GM18517 (cell line): ENCODE measurements at regions not wholly inside any gene's neighbourhood (a gene's known extent, or its start where the extent isn't known, plus 50 kb on each side); places are given as distances from the start of the nearest gene placed in this dataset.
"Not testable (repeated sequence)": the region's sequence is repeated elsewhere in the genome, so short reads cannot be mapped to it uniquely, and the experiment has no call there.

Experiments
- ATAC-seq: cut with Tn5 transposase; IDR thresholded peaks from one replicate; pipeline ENCODE4 v1.9.1; 2021; ENCODE audit warnings: mild to moderate bottlenecking, moderate library complexity; ENCODE audit not compliant: unreplicated experiment

GRCh38 chr7:106583706-106584690, 77.0 kb downstream of the CCDC71L start:
- no peak for ATAC-seq

- ATAC-seq = no peak
These were observed 77.9 kb downstream of the CCDC71L start for GRCh38 chr7:106583100-106583499.

GRCh38 chr7:106582365-106582764, 78.6 kb downstream of the CCDC71L start:
- ATAC-seq = no peak

GRCh38 chr7:106579086-106579485, 81.9 kb downstream of the CCDC71L start:
- ATAC-seq = not testable (repeated sequence)

GRCh38 chr7:106575138-106575823, 85.7 kb downstream of the CCDC71L start:
- no peak for ATAC-seq

- no peak for ATAC-seq
These were observed 87.2 kb downstream of the CCDC71L start for GRCh38 chr7:106573738-106574137.

GRCh38 chr7:106573125-106573663, 87.8 kb downstream of the CCDC71L start:
- ATAC-seq = no peak

- no peak for ATAC-seq
These were observed 88.4 kb downstream of the CCDC71L start for GRCh38 chr7:106572394-106573124.

- ATAC-seq = no peak
These were observed 89.4 kb downstream of the CCDC71L start for GRCh38 chr7:106571563-106571962.

- ATAC-seq = no peak
These were observed 90.0 kb downstream of the CCDC71L start for GRCh38 chr7:106570948-106571418.

GRCh38 chr7:106570146-106570545, 90.8 kb downstream of the CCDC71L start:
- no peak for ATAC-seq

- ATAC-seq = no peak
These were observed 91.4 kb downstream of the CCDC71L start for GRCh38 chr7:106569500-106569929.

GRCh38 chr7:106568680-106569499, 92.1 kb downstream of the CCDC71L start:
- ATAC-seq = no peak

- no peak for ATAC-seq
These were observed 92.8 kb downstream of the CCDC71L start for GRCh38 chr7:106568002-106568679.

GRCh38 chr7:106567204-106568001, 93.6 kb downstream of the CCDC71L start:
- ATAC-seq = not testable (repeated sequence)

GRCh38 chr7:106566672-106567071, 94.3 kb downstream of the CCDC71L start:
- ATAC-seq = no peak

GRCh38 chr7:106566196-106566595, 94.8 kb downstream of the CCDC71L start:
- no peak for ATAC-seq

GRCh38 chr7:106565428-106565827, 95.5 kb downstream of the CCDC71L start:
- no peak for ATAC-seq
